ENCODE measurements at regions not wholly inside any gene's neighbourhood (a gene's known extent, or its start where the extent isn't known, plus 50 kb on each side); places are given as distances from the start of the nearest gene placed in this dataset.

- no peak overlapping the region for H3K4me3 ChIP-seq (replicated peaks in 1 of 3; ENCODE audit: low read depth in 2 of 3, low read length in 3 of 3)
- DNase-seq: no peak
- no peaks in the 10 kb centered on the region for H3K79me2 ChIP-seq (ENCODE audit: insufficient read depth, low read length)
- H2AFZ ChIP-seq (ENCODE audit: insufficient read depth, low read depth, low read length, poor library complexity, severe bottlenecking): no peak overlapping the region
- H3K9me3 Mint-ChIP-seq: peaks cover 0 to 10% (median 2%) of the 10 kb centered on the region in 7 donors
- no peaks in the 10 kb centered on the region for H3K27me3 Mint-ChIP-seq (ENCODE audit: low read depth in 3 of 3)
- H3K4me3 Mint-ChIP-seq: no peak overlapping the region
- no peak overlapping the region for H3K27ac ChIP-seq (ENCODE audit: low read depth in 1 of 2, low read length in 2 of 2)
- H3K27ac Mint-ChIP-seq: no peak overlapping the region
- no CpG with 5 or more reads among the region's 4 CpGs for WGBS (ENCODE audit: insufficient coverage)
- no peaks in the 10 kb centered on the region for H3K4me1 ChIP-seq (ENCODE audit: control insufficient read depth in 1 of 2, insufficient read depth in 2 of 2, low read length in 2 of 2)
- no peak overlapping the region for H3K4me2 ChIP-seq (replicated peaks; ENCODE audit: extremely low read depth, low read length, poor library complexity, severe bottlenecking)
- H4K20me1 ChIP-seq (ENCODE audit: insufficient read depth, low read length): no peaks in the 10 kb centered on the region
- TF ChIP-seq CTCF (IDR thresholded peaks at IDR 0.05): no peak
- H3K27me3 ChIP-seq (ENCODE audit: control insufficient read depth in 2 of 2, insufficient read depth in 2 of 2, low read length in 2 of 2): no peaks in the 10 kb centered on the region
- intact Hi-C loops (cut with micrococcal nuclease): no loop called here
- H3K36me3 Mint-ChIP-seq: no peaks in the 10 kb centered on the region
- peaks cover 0 to 4% of the 10 kb centered on the region in 2 donors for H3K9me3 ChIP-seq (replicated peaks in 1 of 2; ENCODE audit: control insufficient read depth in 1 of 2, insufficient read depth in 1 of 2, low read length in 2 of 2)
- no peaks in the 10 kb centered on the region for H3K36me3 ChIP-seq (replicated peaks in 1 of 2; ENCODE audit: control insufficient read depth in 1 of 2, insufficient read depth in 2 of 2, low read length in 2 of 2)
- no peak overlapping the region for H3K9ac ChIP-seq (ENCODE audit: insufficient read depth, low read length, poor library complexity, severe bottlenecking)
- no peaks in the 10 kb centered on the region for H3K4me1 Mint-ChIP-seq
These were observed 1261.7 kb downstream of the ROBO1 start for GRCh38 chr3:78506061-78506460.

GRCh38 chr3:78506581-78507195 lies 1261.1 kb downstream of the ROBO1 start:
- H4K20me1 ChIP-seq (ENCODE audit: insufficient read depth, low read length): no peaks in the 10 kb centered on the region
- no peak overlapping the region for H2AFZ ChIP-seq (ENCODE audit: insufficient read depth, low read depth, low read length, poor library complexity, severe bottlenecking)
- intact Hi-C loops (cut with micrococcal nuclease): no loop called here
- Mint-ChIP-seq H3K4me1 (no peaks in the 10 kb centered on the region), H3K36me3 (no peaks in the 10 kb centered on the region), H3K27me3 (ENCODE audit: low read depth in 3 of 3) (no peaks in the 10 kb centered on the region), H3K9me3 (peaks cover 0 to 10% (median 4%) of the 10 kb centered on the region in 7 donors), H3K4me3 (no peak overlapping the region), H3K27ac (no peak overlapping the region)
- H3K4me2 ChIP-seq (replicated peaks; ENCODE audit: extremely low read depth, low read length, poor library complexity, severe bottlenecking): no peak overlapping the region
- no peaks in the 10 kb centered on the region for H3K36me3 ChIP-seq (replicated peaks in 1 of 2; ENCODE audit: control insufficient read depth in 1 of 2, insufficient read depth in 2 of 2, low read length in 2 of 2)
- H3K4me1 ChIP-seq (ENCODE audit: control insufficient read depth in 1 of 2, insufficient read depth in 2 of 2, low read length in 2 of 2): no peaks in the 10 kb centered on the region
- TF ChIP-seq CTCF (IDR thresholded peaks at IDR 0.05): no peak
- 63% methylated on average over 1 of the region's 2 CpGs for WGBS (ENCODE audit: insufficient coverage)
- no peaks in the 10 kb centered on the region for H3K27me3 ChIP-seq (ENCODE audit: control insufficient read depth in 2 of 2, insufficient read depth in 2 of 2, low read length in 2 of 2)
- no peaks in the 10 kb centered on the region for H3K79me2 ChIP-seq (ENCODE audit: insufficient read depth, low read length)
- H3K27ac ChIP-seq (ENCODE audit: low read depth in 1 of 2, low read length in 2 of 2): no peak overlapping the region
- no peak for DNase-seq
- H3K4me3 ChIP-seq (replicated peaks in 1 of 3; ENCODE audit: low read depth in 2 of 3, low read length in 3 of 3): no peak overlapping the region
- H3K9ac ChIP-seq (ENCODE audit: insufficient read depth, low read length, poor library complexity, severe bottlenecking): no peak overlapping the region
- H3K9me3 ChIP-seq (replicated peaks in 1 of 2; ENCODE audit: control insufficient read depth in 1 of 2, insufficient read depth in 1 of 2, low read length in 2 of 2): peaks cover 0 to 4% of the 10 kb centered on the region in 2 donors

All from CD14-positive monocyte (primary cell).